GM19328 (cell line): ENCODE measurements at regions not wholly inside any gene's neighbourhood (a gene's known extent, or its start where the extent isn't known, plus 50 kb on each side); places are given as distances from the start of the nearest gene placed in this dataset.

Experiments
- ATAC-seq: cut with Tn5 transposase; IDR thresholded peaks from one replicate; pipeline ENCODE4 v1.9.1; 2021; ENCODE audit warnings: mild to moderate bottlenecking, moderate library complexity; ENCODE audit not compliant: unreplicated experiment

DNA sequence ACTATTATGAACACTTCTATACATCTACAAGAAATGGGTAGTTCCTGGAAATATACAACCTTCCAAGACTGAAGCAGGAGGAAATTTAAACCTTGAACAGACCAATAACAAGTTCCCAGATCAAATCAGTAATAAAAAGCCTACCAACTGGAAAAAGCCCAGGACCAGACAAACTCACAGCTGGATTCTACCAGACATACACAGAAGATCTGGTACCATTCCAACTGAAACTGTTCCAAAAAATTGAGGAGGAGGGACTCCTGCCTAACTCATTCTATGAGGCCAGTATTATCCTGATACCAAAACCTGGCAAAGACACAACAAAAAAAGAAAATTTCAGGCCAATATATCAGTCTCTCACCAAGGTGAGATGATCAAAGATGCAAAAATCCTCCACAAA lies 189.4 kb downstream of the RPS29 start:
- ATAC-seq: no peak

DNA sequence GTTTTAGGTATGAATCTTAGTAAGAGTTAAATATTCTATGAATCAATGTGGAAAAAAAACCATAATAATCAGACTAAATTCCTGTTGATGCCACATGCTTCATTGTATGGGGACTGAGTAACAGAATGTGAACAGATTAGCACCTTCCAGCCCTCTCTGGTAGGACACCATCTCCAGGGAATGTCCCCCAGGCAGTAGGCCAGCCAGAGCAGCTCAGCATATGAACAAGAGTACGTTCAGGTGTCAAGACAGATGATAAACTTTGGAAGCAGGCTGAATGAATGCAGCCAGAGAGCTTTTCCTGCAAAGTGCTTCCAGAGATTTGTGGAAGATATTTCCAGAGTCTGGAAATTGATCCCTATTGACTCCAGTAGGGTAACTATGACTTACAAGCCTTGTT lies 204.4 kb downstream of the RPS29 start:
- no peak for ATAC-seq

DNA sequence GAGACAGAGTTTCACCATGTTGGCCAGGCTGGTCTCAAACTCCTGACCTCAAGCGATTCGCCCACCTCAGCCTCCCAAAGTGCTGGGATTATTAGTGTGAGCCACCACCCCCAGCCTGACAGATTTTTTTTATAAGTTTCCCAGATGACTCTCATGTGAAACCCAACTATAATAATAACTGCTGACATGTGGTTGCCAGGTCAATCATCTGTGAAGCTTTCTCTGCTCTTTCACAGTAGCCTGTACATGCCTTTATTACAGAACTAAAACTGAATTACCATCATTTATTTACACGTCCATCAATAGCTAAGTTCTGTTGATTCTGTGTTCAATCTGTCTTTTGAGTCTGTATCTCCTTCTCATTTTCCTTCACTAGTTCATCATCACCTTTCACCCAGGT lies 218.5 kb downstream of the RPS29 start:
- no peak for ATAC-seq

DNA sequence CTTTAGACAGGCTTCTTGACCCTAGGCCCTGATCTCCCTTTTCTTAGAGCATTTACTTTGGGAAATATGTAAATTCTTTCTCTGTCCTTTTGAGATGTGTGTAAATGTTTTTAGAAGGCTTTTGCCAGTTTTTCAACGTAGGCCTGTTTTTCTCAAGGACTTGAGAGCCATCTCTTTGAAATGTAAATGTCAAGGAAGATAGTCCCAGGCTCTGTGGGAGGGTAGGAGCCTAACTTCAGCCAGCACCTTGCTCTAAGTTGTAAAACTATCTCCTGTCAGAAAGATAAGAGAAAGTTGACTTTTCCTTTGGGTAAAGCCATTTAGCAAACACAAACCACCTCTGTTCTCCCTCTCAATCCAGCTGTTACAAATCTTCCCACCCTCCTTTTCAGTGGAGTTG lies 219.8 kb downstream of the RPS29 start:
- no peak for ATAC-seq

DNA sequence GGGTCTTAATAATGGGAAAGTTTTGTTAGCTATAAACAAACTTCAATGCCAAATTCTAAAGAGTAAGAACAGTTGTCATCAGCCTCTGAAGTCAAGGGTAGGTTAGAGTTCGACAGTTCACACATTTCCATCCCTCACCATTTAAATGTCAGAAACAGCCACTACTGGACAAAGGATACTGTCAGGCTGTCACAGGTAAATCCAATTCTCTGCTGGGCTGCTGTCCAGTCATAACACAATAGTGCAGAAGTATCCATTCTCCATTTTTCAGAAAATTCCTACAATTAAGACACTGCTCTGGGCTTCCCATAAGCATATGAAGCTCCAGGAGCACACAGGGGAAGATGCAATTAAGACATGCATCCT lies 221.4 kb downstream of the RPS29 start:
- no peak for ATAC-seq

DNA sequence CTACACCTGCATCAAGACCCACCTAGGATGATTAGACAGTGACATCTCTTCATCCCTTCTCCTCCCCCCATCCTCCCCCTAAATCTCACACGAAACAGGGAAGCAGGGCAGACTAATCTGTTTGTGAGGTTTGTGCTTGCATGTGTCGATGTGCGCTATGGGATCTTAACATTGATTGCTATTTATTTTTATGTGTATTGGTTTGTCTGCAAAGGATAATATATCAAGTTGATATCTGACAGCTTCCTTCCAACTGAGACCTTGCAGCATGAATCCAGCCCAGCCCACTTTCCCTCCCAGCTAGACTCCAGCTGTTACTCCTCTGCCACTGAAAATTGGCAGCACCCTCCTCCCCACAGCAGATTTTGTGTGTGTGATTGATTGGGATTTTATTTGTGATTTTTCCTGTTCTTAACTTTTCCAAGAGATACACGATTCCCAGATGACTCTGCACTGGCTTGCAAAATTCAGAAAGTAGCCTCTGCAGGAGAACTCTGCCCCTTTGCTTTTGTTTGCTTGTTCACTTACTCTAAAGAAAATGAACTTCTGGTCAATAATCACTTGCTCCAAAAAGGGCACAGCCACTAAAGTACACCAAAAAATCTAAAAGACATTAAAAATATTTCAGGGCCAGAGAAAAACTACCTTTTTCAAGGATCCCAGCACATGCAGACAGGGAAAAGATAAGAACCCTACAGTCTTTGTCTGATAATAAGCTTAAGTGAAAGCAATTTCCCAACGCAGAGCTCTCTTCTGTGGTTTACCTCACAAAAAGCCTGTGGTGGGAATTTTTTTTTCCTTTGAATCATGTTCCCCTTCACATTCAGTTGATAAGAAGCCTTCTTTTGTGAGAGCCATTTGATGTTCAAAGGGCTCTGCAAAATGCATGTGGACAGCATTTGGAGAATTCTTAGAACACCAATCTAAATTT lies 222.1 kb downstream of the RPS29 start:
- ATAC-seq: no peak

DNA sequence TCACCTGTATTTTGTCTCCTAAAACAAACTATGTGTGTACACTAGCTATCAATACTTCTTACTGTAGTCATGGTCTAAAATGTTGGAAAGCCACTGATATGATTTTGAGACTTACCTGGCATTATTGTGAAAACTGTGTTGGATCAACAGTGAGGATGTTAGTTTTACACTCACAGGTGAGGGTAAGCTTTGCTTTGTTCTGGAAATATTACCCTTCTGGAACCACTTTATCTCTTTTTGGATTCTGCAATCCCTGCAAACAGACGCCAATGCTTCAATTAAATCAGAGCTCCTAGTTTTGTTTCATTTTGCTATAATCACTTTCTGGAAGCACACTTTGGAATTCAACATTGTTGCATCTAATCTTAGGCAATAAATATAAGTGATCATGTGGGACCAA lies 223.3 kb downstream of the RPS29 start:
- no peak for ATAC-seq

DNA sequence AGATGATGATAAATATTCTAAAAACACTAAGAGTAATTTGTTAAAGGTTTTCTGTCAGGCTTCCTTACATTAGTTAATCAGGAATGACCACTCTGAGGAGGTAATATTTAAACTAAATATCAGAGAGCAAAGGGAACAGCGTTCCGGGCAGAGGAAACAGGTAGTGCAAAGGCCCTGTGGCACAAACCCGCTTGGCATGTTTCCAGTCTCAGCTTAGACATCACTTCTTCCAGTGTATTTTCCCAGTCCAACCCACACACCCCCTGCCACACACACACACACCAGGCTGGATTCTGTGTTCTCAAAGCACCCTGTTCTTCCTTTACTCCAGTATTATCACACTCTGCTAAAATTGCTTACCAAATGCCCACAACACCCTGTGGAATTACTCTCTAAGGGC lies 247.1 kb downstream of the RPS29 start:
- no peak for ATAC-seq

DNA sequence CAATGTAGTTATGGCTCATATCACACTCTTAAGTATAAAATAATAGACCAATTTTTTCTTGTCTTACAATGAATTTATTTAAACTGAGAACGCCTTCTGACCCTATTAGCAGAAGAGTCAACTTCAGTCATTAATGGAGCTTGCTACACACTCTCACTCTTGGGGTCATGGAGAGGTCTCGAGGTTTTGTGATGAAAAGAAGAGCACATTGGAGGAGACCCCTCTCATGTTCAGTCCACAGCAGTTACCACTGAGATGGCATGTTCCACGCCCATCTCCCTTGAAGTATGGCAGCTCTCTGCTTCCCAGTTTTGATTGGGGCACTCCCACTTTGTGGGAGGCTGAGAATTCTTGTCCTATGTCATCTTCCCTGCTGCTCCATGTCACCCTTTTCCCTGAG lies 266.4 kb downstream of the RPS29 start:
- ATAC-seq: no peak

DNA sequence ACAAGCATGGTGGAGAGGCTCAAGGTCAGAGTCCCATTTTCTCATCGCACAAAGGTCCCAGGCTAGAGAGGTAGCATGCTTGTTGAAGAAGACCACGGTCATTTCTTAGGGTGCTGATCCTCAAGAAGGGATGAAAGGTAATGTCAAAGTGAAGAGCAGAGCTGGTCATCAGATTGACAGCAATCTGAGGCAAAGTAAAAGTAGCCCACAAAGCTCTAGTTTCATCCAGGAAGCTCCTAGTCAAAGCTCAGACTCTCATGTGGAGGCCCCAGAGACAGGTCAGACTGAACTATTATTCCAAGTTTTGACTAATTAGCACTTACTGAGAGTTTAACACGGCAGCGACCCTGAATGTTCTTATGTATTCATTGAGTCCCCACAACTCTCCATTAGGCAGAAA lies 270.6 kb downstream of the RPS29 start:
- no peak for ATAC-seq

DNA sequence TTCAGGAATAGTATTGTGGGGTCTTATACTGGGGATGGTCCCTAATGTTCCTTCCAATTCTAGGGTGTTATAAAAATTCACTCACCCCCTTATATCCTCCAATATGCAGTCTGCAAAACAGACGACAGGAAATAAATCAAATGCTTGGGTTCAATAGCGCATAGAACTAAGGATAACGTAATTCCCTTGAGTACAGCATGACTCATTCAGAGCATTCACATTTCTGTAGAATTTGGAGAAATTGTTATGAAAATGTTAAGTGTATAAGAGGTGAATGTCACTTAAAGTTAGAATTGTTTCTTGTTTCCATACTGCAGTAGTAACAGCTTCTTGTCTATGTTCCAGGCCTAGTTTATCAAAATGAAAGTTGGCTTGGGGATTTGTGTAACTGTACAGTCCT lies 271.4 kb downstream of the RPS29 start:
- ATAC-seq: no peak

DNA sequence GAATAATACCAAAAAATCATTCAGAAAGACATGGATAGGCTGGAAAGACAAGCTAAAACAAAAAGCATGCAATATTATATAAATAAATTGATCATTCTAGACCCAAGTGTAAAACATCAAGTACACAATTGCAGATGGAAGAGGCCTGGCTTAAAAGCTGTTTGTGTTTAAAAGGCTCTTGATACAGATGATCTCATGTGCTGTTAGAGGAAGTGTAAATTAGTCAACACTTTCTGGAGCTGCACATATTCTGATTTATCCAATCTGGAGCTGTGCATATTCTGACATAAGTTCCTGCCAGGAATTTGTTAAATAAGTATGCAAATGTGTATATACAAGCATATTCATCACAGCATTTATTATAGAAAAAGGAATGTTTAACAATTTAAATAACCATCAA lies 273.1 kb downstream of the RPS29 start:
- ATAC-seq: no peak

DNA sequence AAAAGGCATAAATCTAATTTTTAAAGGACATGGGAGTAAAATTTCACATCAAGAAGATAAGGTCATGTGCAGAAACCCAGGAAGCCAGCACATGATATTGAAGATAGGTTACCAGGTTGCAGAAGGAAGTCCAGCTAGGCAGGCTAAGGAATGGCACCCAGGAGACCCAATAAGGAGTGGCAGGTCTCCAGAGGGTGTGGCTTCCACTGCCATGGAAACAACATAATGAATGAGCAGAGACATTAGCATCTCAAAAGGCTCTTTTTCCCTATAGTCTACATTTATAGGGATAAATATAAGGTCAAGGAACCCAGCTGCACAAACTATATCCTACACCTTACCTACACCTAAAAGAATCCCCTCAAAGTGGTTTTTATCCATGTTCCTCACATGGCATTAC lies 275.9 kb downstream of the RPS29 start:
- ATAC-seq: no peak

DNA sequence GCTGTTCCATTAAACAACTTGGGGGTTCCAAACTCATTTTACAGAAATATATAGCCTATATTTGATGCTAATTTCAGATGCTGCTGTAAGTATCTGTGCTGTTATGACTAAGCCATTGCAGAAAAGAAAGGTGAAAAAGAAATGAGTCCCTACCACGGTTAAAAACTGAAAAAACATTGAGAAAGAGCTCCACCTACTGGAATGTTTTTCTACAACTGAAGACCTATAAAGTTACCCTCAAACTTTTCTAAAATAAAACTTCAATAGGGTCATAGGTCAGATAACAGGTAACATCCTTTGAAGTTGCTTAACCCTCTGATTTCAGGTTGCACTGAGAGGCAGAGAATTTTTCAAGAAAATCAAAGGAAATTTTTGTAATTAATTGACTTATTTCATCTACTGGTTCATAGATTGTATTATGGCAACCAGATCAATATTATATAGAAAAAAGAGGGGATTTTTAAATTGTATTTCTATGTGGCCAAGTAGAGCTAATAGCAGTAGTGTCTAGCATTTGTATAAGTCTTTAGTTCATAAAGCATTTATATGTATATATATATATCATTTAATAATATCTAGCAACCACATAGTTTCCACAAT lies 279.9 kb downstream of the RPS29 start:
- ATAC-seq: no peak

DNA sequence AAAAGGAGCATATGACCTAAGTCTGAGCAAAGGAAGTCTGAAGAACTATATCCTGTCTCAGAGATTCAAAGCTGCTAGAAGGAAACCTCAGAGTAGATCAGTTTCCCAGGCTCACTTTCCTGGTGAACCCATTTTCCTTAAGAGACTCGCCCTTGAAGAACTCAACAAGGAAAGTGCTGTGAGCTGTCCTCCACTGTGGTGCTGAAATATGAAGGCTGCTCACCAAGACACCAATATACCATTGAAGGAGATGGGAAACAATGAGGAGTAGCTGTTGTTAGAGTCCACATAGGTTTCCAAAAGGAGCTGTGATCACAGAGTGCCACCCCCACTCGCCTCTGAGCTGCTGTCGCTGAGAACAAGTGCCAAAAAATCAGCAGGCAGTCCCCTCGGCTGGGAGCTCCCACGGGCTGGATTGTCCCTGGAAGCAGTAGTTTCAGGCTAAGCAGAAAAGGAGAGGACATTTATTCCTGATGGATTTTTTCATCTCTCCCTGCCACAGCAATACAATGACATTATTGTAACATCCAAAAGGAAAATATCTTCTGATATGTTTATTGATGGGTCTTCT lies 282.1 kb downstream of the RPS29 start:
- ATAC-seq: no peak

DNA sequence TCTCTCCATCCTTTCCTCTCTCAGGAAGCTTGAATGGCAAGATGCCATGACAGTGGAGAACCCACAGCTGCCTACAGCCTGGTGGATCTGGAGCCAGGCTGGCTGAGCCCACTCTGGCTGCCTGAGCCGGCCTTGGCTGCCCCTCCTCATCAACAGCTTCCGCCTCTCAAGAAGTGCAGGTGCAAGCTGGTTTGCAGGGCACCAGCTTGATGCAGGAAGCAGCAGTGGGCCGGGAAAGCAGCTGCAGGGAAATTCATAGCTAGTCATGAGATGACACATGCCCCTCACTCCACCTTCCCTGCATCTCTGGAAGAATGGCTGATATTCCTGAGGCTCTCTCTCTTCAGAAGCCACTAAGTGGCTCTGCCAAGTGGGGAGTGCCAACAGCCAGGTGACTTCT lies 289.1 kb downstream of the RPS29 start:
- ATAC-seq: no peak

DNA sequence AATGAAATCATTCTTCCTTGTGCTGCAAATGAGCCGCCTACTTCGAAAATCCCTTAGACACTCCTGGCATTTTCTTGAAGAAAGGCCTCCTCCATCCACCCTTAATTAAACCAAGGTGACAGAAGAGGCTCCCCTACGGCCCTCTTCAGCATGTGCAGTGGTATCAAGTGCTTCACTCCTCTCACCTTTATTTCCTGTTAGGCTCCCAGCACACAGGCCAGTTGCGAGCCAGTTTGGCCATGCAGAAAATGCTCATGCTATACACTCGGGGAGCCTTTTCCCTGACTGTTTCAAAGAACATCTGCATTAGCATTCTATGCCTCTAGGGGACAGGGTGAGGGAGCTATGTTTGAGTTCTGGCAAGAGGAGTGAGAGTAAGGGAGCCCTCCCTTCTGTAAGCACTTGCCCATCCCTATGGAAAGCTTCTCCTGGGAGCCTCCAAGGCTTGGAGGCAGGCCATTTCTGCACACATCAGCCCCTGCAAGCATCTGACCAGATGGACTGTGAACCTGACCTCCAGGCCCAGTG lies 291.5 kb downstream of the RPS29 start:
- ATAC-seq: no peak

DNA sequence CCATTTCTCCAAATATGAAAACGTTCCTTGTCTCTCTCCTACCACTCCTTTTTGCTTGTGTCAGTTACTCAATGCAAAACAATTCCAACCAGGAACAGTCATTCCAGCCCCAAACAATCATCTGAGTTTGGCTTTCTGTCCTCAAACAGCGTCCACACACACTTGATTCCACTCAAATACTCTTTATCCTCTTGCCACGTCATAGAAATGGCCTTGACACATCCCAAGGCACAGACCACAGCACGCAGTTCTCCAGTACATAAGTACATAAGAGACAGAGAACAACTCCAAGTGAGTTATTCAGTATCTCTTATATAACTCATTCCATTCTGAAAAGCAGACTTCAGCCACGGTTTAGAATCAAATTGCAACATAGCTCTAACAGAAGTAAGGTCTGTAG lies 299.2 kb downstream of the RPS29 start:
- ATAC-seq: no peak

DNA sequence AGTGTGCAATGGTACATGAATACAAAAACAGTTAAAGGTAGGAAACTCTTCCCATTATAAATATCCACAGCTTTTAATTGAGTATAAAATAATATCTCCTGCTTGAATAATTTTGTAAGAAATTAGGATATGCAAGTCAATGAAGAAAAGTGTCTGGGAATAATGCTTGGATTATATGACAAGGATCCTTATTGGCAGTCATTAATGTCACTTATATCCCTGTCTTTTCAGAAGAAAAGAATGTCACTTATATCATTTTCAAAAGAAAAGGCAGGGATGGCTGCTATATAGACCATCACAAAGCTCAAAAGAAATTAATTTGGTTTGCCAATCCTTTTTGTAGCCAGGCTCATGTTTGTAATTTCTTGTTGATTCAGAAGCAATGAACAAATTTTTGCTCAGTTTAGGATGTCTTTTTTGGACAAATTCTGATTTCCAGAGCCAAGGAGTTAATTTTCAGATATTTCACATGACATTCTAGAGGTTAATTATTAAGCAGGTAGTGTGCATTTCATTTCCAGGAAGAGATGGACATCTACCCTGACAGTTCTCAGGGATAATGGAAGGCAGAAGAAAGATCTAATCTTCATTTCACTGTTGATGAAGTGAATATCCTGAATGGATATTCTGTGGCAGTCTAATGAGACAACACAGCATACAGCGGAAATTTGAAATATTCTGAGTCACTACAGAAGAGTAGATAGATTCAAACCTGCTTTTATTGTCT lies 299.8 kb downstream of the RPS29 start:
- ATAC-seq: no peak

DNA sequence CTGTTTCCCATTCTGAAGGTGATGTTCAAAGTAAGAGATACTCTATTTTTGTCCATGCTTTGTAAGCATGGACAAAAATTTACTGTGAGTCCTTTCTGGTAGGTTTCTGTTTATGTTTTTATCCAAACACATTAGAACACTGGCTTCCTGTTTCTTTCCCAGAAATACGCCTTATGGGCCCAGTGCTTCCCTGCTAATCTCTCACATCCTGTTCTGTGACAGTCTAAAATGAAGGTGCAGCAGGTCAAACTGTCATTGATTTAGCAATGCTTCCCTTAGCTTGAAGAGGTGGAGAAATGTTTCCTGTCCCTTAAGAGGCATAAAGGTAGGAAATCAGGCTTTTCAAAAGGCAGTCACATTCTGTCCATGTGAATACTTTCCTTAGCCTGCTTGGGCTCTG lies 305.6 kb downstream of the RPS29 start:
- ATAC-seq: no peak

DNA sequence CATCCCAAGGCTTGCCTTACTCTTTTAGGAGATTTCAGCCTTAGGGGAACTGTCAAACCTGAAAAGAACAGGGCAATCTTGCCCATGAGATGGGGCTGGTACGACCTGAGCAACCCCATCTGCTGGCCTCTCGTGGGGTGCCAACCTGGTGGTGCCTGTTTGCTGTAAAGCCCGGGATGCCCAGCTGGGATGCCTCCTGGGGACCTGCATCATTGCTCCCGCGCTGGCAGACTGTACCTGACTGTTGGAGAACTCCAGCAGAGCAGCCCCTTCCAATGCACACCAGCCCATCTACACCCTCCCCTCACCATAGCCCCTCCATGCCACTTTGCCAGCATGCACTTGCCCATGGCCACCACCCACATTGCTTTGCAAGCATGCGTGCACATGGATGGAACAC lies 335.7 kb downstream of the RPS29 start:
- ATAC-seq: no peak
